SK-N-SH (cell line): ENCODE measurements at regions not wholly inside any gene's neighbourhood (a gene's known extent, or its start where the extent isn't known, plus 50 kb on each side); places are given as distances from the start of the nearest gene placed in this dataset.

ENCODE experiments used
- CTCF ChIA-PET: fragments of 300-600, 350-600 bp; formaldehyde crosslinking; extraction: SDS; loops from one replicate; lab custom pipeline; 2021; lab: Yijun Ruan, JAX
- POLR2A ChIA-PET: fragments of 350-600 bp; sonication (Branson Sonifier 250); formaldehyde crosslinking; extraction: SDS; loops from one replicate; lab custom pipeline; 2020; ENCODE audit warnings: antibody characterized with exemption, inconsistent platforms; lab: Yijun Ruan, JAX
- DNase-seq: peaks from one replicate; pipeline ENCODE4 v3.0.0; 2012
- H2AFZ ChIP-seq: fragments of 200-600 bp; sonication (generic); 2 replicates; pipeline ENCODE4 v1.8.1; 2016; ENCODE audit warnings: antibody characterized with exemption, mild to moderate bottlenecking, low read depth
- H3F3A ChIP-seq: fragments of 200-600 bp; sonication (generic); replicated peaks from 2 replicates; pipeline ENCODE3; 2016; ENCODE audit warnings: antibody characterized with exemption, mild to moderate bottlenecking; ENCODE audit not compliant: insufficient read depth
- H3K27ac ChIP-seq, 2 experiments: fragments of 200-500 bp in 1 of 2; fragments of 200-600 bp in 1 of 2; sonication (Bioruptor generic) in 1 of 2; sonication (generic), shearing (Covaris generic) in 1 of 2; 2 replicates each; pipeline versions ENCODE4 v1.5.1 to v1.6.1; 2014 to 2016; ENCODE audit warnings: low read depth in 2 of 2, inconsistent platforms in 1 of 2, low read length in 1 of 2, mild to moderate bottlenecking in 1 of 2, mixed read lengths in 1 of 2
- H3K27me3 ChIP-seq: fragments of 200-600 bp; sonication (generic), shearing (Covaris generic); 2 replicates; pipeline ENCODE4 v1.6.1; 2016; ENCODE audit warnings: mixed run types; ENCODE audit not compliant: insufficient read depth
- H3K36me3 ChIP-seq, 2 experiments: fragments of 200-500 bp in 1 of 2; fragments of 200-600 bp in 1 of 2; sonication (Bioruptor generic) in 1 of 2; sonication (generic) in 1 of 2; replicated peaks in 1 of 2; 2 replicates each; pipeline versions ENCODE3 to v1.5.1; 2014 to 2016; ENCODE audit warnings: low read length in 1 of 2, mild to moderate bottlenecking in 1 of 2; ENCODE audit not compliant: insufficient read depth in 2 of 2, control insufficient read depth in 1 of 2
- H3K4me1 ChIP-seq, 2 experiments: fragments of 200-500 bp in 1 of 2; fragments of 200-600 bp in 1 of 2; sonication (Bioruptor generic) in 1 of 2; sonication (generic), shearing (Covaris generic) in 1 of 2; 2 replicates each; pipeline versions ENCODE4 v1.5.1 to v1.6.1; 2014 to 2016; ENCODE audit warnings: low read depth in 1 of 2, low read length in 1 of 2, mixed run types in 1 of 2; ENCODE audit not compliant: insufficient read depth in 2 of 2, control insufficient read depth in 1 of 2
- H3K4me2 ChIP-seq: fragments of 200-600 bp; sonication (generic), shearing (Covaris generic); 2 replicates; pipeline ENCODE4 v1.6.1; 2017; ENCODE audit warnings: mixed run types
- H3K4me3 ChIP-seq, 2 experiments: fragments of 200-500 bp in 1 of 2; fragments of 200-600 bp in 1 of 2; sonication (Bioruptor generic) in 1 of 2; sonication (generic), shearing (Covaris generic) in 1 of 2; 2 replicates each; pipeline versions ENCODE4 v1.5.1 to v1.8.1; 2014 to 2016; ENCODE audit warnings: low read depth in 2 of 2, inconsistent platforms in 1 of 2, low read length in 1 of 2, mild to moderate bottlenecking in 1 of 2, mixed read lengths in 1 of 2, moderate library complexity in 1 of 2
- H3K79me2 ChIP-seq: fragments of 200-600 bp; sonication (generic); 2 replicates; pipeline ENCODE4 v1.8.1; 2017; ENCODE audit warnings: mild to moderate bottlenecking; ENCODE audit not compliant: insufficient read depth
- H3K9ac ChIP-seq: fragments of 200-600 bp; sonication (generic); 2 replicates; pipeline ENCODE4 v1.6.1; 2017; ENCODE audit warnings: mixed run types
- H3K9me2 ChIP-seq: fragments of 200-600 bp; sonication (generic); 2 replicates; pipeline ENCODE4 v1.6.1; 2017; ENCODE audit warnings: mixed run types
- H3K9me3 ChIP-seq: fragments of 200-600 bp; sonication (generic); 2 replicates; pipeline ENCODE4 v1.6.1; 2017; ENCODE audit warnings: mixed run types, mild to moderate bottlenecking, moderate library complexity
- H4K20me1 ChIP-seq: fragments of 200-600 bp; sonication (generic); 2 replicates; pipeline ENCODE4 v1.6.1; 2017; ENCODE audit warnings: mild to moderate bottlenecking, mixed run types; ENCODE audit not compliant: insufficient read depth
- CHD2 ChIP-seq: fragments of 150-350 bp; IDR thresholded peaks from 2 replicates; pipeline ENCODE4 v1.6.1; 2018; ENCODE audit warnings: low read length; ENCODE audit not compliant: partially characterized antibody
- EP300 ChIP-seq, 2 experiments: IDR thresholded peaks; 2 replicates each; pipeline versions ENCODE4 v1.4.0 to v1.6.1; 2012; ENCODE audit warnings: borderline replicate concordance in 1 of 2, low read depth in 1 of 2, low read length in 1 of 2
- EZH2phosphoT487 ChIP-seq: fragments of 200-600 bp; sonication (generic); IDR thresholded peaks from 2 replicates; pipeline ENCODE4 v1.6.1; 2017; ENCODE audit warnings: low read depth, mixed run types, mild to moderate bottlenecking, antibody characterized with exemption, moderate library complexity, borderline replicate concordance
- FOXJ3 ChIP-seq: sonication (generic); formaldehyde crosslinking; IDR thresholded peaks from 2 replicates; pipeline ENCODE4 v1.5.1; 2020; ENCODE audit warnings: mild to moderate bottlenecking, missing genetic modification reagents
- RAD21 ChIP-seq: IDR thresholded peaks from 2 replicates; pipeline ENCODE4 v1.6.1; 2012; ENCODE audit warnings: mild to moderate bottlenecking, low read length
- RFX5 ChIP-seq: IDR thresholded peaks from 2 replicates; pipeline ENCODE4 v1.6.1; 2012; ENCODE audit warnings: mild to moderate bottlenecking, improper control_type of control experiment, low read length
- SIN3A ChIP-seq: IDR thresholded peaks from 2 replicates; pipeline ENCODE4 v1.6.1; 2012; ENCODE audit warnings: low read depth, mild to moderate bottlenecking, low read length, moderate library complexity, borderline replicate concordance
- WGBS: methylation state at CpG from one replicate; pipeline ENCODE4 v1.1.6; 2017; ENCODE audit warnings: low lambda C conversion rate; 5-methylcytosine and 5-hydroxymethylcytosine counted together
- TF ChIP-seq, protein P1 (sequence below): fragments of 150-350 bp; IDR thresholded peaks from 2 replicates; pipeline ENCODE4 v1.6.1; 2016; ENCODE audit warnings: mild to moderate bottlenecking, low read depth, low read length
- TF ChIP-seq, protein P2 (sequence below): IDR thresholded peaks from 2 replicates; pipeline ENCODE4 v1.4.0; 2012; ENCODE audit warnings: low read depth, borderline replicate concordance

DNA sequence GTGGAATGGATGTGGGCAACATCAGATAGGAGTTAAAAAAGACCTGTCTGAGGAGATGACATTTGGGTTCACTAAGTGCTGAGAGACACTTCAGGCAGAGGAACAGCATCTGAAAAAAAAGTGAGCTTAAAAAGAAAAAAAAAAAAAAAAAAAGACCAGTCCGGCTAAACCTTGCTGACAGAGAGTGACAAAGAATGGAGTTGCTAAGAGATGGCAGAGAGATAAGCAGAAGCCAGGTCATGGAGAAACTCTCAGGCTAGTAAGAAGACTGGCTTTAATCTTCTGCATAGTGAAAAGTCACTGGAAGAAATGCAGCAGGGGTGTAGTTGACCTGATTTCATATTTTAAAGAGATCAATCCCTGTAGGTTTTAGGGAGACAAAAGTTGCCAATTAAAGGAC is 711.1 kb upstream of the SEMA3D start:
- H3K4me2 ChIP-seq = no peak overlapping the region
- no peaks in the 10 kb centered on the region for H3K36me3 ChIP-seq
- H4K20me1 ChIP-seq = no peaks in the 10 kb centered on the region
- TF ChIP-seq CHD2 = no peak
- no peak for TF ChIP-seq EP300 (IDR thresholded peaks at IDR 0.05; ENCODE audit: borderline replicate concordance in 1 of 2, low read depth in 1 of 2, low read length in 1 of 2)
- TF ChIP-seq EZH2phosphoT487 = no peak
- TF ChIP-seq, protein P1, sequence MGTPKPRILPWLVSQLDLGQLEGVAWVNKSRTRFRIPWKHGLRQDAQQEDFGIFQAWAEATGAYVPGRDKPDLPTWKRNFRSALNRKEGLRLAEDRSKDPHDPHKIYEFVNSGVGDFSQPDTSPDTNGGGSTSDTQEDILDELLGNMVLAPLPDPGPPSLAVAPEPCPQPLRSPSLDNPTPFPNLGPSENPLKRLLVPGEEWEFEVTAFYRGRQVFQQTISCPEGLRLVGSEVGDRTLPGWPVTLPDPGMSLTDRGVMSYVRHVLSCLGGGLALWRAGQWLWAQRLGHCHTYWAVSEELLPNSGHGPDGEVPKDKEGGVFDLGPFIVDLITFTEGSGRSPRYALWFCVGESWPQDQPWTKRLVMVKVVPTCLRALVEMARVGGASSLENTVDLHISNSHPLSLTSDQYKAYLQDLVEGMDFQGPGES = no peak
- TF ChIP-seq FOXJ3 (CRISPR knock-in tag) = no peak
- TF ChIP-seq RFX5 = no peak
- TF ChIP-seq, protein P2, sequence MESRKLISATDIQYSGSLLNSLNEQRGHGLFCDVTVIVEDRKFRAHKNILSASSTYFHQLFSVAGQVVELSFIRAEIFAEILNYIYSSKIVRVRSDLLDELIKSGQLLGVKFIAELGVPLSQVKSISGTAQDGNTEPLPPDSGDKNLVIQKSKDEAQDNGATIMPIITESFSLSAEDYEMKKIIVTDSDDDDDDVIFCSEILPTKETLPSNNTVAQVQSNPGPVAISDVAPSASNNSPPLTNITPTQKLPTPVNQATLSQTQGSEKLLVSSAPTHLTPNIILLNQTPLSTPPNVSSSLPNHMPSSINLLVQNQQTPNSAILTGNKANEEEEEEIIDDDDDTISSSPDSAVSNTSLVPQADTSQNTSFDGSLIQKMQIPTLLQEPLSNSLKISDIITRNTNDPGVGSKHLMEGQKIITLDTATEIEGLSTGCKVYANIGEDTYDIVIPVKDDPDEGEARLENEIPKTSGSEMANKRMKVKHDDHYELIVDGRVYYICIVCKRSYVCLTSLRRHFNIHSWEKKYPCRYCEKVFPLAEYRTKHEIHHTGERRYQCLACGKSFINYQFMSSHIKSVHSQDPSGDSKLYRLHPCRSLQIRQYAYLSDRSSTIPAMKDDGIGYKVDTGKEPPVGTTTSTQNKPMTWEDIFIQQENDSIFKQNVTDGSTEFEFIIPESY = no peak
- no peaks in the 10 kb centered on the region for H3K27me3 ChIP-seq
- H3K79me2 ChIP-seq = no peaks in the 10 kb centered on the region
- H3K4me3 ChIP-seq = no peak overlapping the region
- WGBS = 11% methylated on average over 1 of the region's 1 CpG
- no peak for DNase-seq
- no peaks in the 10 kb centered on the region for H3K9me3 ChIP-seq
- H3K27ac ChIP-seq = no peak overlapping the region
- H3K9ac ChIP-seq = no peak overlapping the region
- ChIA-PET POLR2A (no interaction called here), CTCF (interaction anchor here (0.6 to 2.5 kb wide), 3 partner anchors 8 to 572 kb away, joined by 3 to 10 read pairs (median 3); no protein-coding TSS in a partner anchor)
- H3K4me1 ChIP-seq = no peaks in the 10 kb centered on the region; a peak in 1 of 4 replicates
- H3K9me2 ChIP-seq = no peaks in the 10 kb centered on the region
- no peaks in the 10 kb centered on the region for H3F3A ChIP-seq
- no peak overlapping the region for H2AFZ ChIP-seq

DNA sequence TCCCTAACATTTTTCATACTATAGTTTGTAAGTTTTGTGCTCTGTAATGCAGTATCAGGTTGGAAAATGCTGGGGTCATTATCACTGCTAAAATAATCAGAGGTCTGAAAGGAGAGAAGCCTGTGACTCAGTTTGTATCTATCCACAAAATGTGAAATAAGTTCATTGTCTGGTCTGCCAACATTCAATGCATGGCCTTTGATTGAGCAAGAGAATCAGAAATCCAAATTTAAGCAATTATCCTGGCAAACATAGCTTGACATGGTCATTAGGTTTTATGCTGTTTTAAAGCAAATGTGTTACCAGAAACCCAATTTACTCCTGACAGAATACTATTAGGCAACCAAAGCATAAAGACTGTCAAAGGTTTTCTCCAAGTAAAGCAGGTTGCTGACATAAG is 709.7 kb upstream of the SEMA3D start:
- no peak overlapping the region for H3K4me2 ChIP-seq
- H3K9ac ChIP-seq = no peak overlapping the region
- no peaks in the 10 kb centered on the region for H4K20me1 ChIP-seq
- no peak overlapping the region for H3K27ac ChIP-seq
- no peaks in the 10 kb centered on the region for H3K27me3 ChIP-seq
- no peaks in the 10 kb centered on the region for H3K9me3 ChIP-seq
- POLR2A ChIA-PET = no interaction called here
- H3K36me3 ChIP-seq = no peaks in the 10 kb centered on the region
- H3K79me2 ChIP-seq = no peaks in the 10 kb centered on the region
- no peak for TF ChIP-seq RAD21
- no peak for TF ChIP-seq RFX5
- TF ChIP-seq SIN3A = no peak
- H3K4me1 ChIP-seq = no peaks in the 10 kb centered on the region; a peak in 1 of 4 replicates
- H2AFZ ChIP-seq = no peak overlapping the region
- no peaks in the 10 kb centered on the region for H3F3A ChIP-seq
- H3K9me2 ChIP-seq = no peaks in the 10 kb centered on the region
- no peak overlapping the region for H3K4me3 ChIP-seq
- no peak for DNase-seq
- CTCF ChIA-PET = interaction anchor here (1.1 to 2.7 kb wide), 2 partner anchors 573 to 919 kb away, joined by 3 to 24 read pairs; no protein-coding TSS in a partner anchor
